NCI-H524 treated with DMSO at 0.1 percent for 48 hours (cell line): ENCODE measurements at regions not wholly inside any gene's neighbourhood (a gene's known extent, or its start where the extent isn't known, plus 50 kb on each side); places are given as distances from the start of the nearest gene placed in this dataset.

Source experiments
- DNase-seq: peaks from one replicate; lab custom pipeline; 2025; lab: John Stamatoyannopoulos, UW

DNA sequence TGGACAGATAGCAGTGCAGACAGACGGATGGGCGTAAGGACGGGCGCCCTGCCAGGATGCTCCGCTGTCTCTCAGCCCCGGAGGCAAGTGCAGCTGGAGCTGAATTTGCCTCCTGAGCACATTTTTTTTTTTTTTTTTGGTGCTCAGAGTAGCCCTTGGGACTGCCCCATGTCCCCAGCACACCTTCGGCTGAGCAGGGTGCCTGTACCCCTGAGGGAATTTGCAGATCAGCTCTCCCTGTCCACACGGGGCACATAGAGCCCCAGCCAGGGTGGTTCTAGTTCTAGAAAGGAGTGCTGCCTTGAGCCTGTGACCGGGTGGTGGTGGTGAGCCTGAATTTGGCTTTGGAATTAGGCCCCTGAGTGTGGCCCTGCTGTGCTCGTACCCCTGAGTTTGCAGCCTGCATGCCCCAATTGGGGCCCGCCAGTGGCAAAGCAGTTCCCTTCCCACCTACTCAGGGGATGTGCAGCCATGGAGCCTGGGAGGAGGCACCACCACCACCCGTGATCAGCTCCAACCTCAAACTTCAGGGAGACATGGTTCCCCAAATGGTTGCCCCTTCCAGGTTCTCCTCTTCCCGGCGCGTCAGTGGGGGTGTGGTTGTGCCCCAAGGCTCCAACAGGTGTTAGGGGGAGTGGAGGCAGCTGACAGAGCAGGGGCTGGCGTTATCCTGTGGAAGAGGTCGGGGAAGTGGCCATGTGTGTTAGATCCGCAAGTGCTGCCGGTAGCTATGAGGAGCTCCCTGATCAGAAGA lies 1232.7 kb downstream of the BRD1 start:
- no peak for DNase-seq

DNA sequence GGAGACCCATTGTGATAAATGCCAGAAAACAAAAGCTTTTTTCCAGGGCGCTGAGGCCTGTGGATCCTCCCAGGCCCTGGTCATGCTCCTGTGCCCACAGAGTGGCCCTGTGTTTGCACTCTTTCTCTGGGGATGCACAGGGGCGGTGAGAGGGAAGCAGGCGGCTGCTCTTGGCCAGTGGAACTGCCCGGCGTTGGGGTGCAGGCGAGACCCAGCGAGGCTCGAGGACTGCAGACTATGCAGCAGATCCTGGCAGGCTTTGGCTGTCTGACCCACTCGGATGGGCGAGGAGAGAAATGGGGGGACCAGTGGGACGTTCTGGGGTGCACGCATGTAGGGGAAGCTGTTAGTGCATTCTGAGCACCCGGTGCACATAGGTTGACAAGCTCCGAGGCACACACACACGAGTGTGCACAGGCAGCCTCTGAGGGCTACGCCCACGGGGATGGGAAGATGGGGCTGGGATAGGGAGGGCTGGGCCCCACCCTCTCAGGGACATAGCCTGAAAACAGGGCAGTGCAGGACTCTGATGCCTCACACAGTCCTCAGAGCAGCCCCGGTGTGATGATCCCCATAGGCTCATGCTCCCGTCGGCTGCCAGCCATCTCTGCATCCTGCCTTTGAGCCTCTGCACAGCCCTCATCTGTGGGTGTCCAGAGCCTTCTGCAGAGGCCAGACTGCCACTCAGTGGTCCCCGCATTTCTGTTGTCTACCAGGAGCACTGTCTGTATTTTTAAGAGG lies 1233.5 kb downstream of the BRD1 start:
- no peak for DNase-seq

DNA sequence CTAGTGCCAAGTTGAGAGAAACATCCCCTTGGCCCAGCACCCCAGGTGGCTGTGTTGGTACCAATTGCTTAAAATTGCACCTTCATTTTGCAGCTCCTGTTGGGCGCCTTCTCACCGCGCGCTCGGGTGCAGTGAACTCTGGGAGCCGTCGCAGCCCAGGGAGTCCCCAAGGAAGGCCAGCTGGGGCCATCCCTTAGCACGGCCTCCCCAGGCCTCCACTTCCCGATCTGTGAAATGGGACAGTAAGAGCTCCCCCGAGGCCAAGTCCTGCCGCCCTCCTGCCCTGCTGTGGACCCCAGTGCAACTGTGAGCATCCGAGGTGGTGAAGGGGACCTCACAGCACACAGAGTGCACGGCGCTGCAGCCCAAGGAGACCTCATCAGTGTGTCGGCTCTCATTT lies 1234.1 kb downstream of the BRD1 start:
- no peak for DNase-seq

DNA sequence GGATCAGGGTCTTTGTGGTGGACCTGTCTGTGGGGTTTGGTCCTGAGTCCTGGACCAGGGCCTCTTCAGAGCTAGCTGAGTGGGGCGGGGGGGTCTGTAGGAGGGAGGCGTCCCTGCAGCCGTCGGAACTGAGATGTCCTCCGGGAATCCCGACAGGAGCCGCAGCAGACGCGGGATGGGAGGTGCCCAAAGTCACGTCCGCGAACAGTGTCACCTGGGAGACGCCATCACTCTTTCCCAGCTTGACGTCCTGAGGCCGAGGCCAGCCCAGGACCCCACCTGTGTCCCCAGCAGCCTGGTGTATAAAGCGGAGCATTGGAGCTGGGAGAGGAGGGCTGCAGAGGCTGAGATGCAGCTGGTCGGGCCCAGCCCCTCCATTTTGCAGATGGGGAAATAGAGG lies 1234.7 kb downstream of the BRD1 start:
- DNase-seq, result no peak

DNA sequence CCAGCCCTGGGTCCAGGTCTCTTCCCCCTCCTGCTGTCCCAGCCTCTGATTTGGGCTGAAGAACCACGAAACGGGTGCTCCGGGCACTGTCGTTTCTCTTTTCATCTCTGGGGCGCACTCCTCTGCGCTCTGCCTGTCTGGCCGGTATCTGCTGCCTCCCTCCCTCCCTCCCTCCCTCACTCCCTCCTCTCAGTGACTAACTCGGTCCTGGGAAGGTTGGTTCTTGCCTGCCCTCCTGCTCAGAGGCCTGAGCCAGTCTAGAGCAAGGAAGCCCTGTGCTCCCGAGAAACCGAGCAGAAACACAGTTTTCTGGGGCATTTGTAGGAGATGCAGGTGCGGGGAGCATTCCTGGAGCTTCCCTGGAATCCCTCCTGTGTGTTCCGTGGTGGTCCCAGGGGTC lies 1235.2 kb downstream of the BRD1 start:
- no peak for DNase-seq

DNA sequence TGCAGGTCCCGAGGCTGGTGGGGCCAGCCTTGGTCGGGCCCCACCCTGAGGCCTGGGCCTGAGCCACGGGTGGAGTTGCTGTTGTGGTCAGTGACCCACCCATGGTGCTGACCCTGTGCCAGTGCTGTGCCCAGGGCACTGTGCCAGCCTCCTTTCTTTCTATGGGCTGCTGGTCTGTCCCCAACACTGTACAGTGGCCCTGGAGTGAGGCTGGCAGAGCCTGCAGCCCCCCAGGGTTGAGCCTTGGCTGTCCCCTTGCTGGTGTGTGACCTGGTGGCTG lies 1235.7 kb downstream of the BRD1 start:
- DNase-seq, result no peak

DNA sequence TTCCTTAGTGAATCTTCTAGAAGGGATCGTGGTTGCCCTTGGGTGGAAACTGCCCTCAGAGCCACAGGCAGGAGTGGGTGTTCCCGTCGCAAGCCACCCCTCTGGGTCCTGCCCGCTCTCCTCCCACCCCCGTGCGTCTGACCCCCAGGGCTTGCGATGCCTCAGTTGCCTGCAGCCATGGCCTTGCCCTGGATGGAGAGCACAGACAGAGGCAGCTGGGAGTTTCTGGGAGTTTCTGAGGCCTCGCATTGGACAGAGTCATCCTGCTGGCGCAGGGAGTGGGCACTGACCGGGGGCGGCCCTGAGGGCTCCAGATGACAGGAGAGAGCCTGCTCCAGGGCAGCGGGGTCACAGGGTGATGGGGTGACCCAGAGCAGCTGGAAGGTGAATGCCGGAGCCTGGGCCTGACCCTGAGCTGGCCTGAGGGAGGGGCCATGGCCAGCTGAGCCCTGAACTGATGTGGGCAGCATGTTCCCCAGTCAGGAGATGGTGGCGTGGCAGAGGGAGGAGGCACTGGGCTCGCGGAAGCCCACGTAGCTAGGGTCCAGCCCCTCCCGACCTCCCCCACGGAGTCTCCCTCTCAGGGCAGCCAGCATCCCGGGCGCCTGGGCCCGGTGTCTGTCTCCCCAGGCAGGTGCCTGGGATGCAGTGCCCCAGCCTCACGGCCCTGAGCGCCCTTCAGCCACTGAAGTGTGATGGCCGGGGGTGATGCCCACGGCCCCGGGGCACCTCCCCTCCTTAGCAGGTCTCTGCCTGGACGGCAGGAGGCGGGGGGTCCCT lies 1236.2 kb downstream of the BRD1 start:
- DNase-seq, result no peak

DNA sequence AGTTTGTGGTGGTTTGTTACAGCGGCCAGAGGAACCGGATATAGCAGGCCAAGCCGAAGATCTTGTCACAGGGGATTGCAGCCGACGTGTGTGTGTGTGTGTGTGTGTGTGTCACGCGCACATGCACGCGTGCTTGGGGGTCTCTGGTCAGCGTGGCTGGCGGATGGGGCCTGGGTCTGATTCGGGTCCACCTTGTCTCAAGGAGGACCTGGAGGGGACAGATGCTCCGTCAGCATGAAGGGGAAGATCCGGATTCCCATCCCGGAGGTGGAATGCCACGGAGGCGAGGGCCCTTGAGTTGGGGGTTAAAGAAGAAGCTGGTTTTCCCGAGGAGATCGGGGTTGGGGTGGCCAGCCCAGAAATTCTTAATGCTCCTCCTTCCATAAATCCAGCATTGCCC lies 1237.8 kb downstream of the BRD1 start:
- DNase-seq, result no peak

DNA sequence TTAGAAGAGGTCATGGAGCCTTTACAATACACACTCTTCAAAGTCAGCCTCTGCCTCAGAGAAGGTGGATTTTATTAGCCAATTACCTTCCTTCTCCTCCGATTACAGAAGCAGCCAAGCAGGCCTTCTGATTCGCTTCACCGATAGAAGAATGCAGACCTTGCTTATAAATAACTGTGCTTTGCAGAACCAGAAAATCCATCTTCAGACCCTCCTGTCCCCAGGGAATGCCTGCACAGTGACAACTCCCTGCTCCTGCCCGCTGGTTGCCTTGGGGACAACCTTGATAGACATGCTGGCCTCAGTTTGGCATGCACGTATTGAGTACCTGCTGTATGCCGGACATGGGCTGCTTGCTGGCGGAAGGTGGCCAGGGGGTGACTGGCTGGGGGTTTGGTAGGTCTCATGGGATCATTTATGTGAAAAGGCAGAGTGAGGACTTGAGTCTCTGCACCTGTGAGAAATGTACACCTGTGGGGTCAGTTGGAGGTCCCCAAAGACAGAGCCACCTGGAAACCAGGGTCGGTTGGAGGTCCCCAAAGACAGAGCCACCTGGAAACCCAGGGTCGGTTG lies 1238.7 kb downstream of the BRD1 start:
- DNase-seq, result no peak

DNA sequence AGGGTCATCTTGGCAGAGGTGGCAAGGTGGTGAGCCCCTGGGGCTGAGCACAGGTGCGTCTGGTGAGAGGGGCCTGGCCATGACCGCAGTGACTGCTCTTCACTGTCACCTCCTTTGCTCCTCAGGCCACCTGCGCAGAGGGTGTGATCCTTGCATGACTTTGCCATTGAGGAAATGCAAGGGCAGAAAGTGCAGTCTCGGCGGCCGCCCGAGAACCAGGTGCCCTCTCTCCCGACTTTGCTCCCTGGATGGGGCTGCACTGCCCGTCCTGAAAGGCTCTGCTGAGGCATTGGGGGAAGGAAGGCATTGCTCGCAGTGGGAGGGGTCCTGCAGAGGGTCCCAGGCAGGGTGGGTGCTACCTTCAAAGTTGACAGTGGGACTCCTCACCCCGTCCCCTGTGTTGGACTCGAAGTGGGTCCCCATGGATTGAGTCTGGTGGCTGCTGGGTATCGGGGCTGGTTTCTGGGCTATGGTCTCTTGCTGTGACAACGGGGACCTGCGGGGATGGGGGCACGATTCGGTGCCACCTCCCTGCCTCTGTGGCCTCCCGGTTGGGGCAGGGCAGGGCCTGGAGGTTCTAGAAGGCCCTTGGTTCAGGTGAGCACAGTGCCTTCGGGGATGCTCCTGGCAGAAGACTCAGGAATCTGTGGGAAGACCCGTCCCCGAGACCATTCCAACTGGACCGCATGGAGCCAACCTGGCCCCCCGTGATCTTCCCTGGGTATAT lies 1239.4 kb downstream of the BRD1 start:
- no peak for DNase-seq

DNA sequence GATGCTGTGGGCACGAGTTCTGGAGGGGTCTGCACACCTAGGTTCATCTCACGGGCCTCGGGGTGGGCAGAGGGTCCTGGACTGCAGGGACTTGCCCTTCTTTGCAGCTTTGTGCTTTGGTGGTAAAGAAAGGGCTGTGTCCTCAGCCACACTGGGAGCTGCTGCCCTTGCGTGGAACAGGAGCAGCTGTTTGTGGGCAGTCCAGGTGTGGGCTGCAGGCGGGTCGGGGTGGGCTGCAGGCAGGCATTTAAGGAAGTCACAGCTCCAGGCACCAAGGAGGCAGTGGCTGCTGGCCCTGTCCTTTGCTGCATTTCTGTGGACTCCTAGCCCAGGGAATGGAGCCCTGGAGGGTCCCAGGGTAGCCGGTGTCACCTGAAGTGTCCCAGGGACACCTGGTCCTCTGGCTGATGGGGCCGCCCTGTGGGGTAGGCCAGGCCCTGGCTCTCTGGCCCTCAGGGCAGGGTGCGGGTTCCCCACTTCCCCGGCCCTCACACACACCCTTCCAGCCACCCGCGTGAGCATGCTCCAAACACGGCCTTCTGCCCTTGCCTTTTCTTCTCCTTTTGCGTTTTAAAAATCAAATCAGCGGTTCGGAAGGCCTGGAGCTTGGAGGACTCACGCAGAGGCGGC lies 1240.3 kb downstream of the BRD1 start:
- no peak for DNase-seq

DNA sequence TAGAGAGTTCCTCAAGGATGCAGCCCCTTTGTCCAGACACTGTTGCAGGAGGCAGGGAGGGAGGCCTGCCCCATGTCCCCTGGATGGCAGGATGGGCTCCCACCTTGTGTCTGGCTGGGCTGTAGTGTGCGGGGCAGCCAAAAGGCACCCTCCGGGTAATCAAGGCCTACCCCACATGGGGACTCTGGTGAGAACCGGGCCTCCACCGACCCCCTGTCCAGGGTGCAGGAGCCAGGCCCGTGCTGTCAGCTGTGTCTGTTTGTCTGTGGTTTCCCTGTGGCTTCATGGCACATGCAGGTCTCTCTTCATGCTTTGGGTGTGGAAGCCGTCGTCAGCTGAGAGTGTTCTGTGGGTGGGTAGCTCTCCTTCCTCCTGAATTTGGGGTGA lies 1240.9 kb downstream of the BRD1 start:
- no peak for DNase-seq

DNA sequence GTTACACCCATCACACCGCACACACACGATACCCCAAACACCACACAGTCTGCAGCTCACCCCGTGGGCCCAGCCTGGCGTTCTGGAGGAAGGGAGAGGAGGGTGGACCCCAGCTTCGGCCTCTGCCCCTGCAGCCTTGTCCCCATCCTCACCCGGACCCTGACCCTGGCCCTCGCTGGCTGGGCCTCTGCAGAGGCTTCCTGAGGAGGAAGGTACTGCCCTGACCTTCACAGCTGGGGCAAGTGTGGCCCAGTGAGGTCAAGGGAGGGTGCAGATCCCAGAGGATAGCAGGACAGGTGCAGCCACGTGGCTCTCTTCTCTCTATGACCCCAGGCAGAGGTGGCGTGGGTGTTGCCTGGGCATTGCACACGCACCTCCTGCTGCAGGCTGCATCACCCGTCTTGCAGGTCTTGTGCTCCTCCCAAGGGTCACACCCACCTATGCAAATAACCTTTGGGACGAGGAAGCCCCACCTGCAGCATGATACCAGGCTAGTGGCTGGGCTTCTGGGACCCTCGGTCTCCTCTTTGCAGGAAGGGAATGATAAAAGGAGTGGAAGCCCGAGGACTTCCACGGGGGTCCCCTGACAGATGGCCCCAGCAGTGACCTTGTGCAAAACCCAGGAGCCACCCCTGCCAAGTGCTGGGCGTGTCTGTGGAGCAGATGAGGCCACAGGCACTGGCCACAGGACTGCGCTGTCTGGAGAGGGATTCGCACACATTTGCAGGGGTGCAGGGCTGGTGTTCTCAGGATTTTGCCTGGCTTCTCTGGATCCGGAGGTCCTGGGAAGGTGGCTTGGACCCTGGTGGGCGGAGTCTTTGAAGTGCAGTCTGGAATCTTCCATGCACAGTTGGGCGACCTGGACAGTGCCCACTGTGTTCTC lies 1241.5 kb downstream of the BRD1 start:
- no peak for DNase-seq

DNA sequence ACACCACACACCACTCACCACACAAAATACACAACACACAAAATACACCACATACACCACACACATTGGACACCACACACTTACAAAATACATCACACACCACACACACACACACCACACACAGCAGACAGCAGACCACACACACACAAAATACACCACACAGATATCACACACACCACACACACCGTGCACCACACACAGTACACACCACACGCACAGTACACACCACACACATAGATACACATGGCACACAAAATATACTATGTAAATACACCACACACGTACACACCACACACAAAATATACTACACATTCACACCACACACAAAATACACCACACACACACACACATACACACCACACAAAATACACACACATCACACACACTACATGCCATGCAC lies 1243.5 kb downstream of the BRD1 start:
- no peak for DNase-seq

DNA sequence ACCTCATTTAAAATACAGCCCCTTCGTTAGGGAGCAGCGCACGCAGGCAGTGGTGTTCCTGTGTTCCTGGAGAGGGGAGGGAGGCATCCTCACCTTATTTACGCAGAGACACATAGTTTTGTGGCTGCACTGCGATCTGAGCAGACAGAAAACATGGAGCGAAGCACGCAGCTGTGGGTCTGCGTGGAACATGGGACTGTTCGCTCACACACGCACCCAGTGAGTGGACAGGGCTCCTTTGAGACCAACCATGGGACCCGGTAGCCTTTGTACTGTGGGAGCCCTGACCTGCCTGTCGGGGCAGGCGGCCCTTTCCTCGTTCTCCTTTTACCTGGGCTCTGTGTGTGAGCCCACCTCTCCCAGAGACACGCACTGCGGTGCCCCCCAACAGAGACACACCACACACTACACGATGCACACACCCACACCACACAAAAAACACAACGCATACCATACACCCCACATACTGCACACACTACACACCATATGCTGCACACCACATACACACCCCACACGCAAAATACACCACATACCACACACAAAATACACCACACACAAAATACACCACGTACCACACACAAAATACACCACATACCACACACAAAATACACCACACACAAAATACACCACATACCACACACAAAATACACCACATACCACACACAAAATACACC lies 1245.7 kb downstream of the BRD1 start:
- no peak for DNase-seq

DNA sequence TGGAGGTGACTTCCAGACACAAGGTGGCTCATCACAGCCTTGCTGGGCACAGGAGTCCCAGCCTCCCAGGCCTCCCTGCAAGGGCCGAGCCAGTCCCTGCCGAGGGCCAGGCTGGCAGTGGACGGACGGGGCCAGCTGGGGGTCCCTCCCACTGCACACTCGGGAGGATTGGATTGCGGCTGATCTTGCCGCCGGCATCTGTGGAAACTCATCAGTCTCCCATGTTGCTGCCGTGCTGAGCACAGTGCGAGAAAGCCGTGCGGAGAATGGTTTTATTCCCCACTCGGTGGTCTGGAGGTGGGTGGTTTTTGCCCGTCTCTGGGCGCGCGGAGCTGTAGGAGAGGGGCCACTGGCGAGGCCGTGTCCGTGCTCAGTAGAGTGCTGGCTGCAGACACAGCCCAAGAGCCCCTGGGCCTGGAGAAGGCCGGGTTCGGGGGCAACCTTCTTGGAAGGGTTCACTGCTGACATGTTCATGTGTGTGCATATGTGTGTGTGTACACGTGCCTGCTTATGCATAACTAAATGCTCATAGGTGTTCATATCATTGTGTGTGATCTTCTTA lies 1246.4 kb downstream of the BRD1 start:
- no peak for DNase-seq

DNA sequence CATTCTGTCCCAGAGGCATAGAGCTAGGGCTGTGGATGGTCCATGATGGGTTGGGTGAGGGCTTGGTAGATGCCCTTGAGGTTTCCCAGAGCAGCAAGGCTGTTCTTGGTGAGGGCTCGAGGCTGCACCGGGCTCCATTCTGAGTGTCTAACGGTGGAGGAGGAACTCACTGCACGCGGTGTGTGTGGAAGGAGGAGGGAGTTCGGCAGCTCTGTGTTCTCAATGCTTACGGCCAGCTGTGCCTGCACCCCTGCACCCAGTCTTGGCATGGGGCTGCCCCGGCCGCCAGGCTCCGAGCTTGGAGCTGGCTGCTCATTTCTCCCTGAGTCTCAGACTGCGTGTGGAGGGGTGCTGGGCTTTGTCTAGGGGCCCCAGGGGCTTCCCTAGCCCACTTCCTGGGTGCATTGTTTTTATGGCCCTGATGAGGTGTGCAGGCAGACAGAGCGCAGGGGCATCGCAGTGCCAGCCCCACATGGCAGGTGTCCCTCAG lies 1247.1 kb downstream of the BRD1 start:
- no peak for DNase-seq

DNA sequence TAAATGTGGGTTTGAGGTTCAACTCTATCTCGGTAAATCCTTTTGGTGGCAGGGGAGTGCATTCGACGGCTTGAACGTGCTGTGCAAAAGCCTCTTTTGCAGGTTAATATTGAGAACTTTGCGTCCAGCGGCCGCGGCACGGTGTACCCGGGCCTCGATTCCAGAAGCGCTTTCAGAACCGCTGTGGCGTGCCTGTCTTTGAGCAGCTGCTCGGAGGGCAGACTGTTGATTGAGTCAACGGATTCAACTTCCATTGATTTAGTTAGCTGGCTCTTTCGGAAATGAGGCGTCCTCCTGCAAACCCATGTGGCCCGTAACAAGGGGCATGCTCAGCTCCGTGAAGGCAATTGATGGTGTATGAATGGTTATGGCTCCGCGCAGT lies 1247.8 kb downstream of the BRD1 start:
- no peak for DNase-seq

DNA sequence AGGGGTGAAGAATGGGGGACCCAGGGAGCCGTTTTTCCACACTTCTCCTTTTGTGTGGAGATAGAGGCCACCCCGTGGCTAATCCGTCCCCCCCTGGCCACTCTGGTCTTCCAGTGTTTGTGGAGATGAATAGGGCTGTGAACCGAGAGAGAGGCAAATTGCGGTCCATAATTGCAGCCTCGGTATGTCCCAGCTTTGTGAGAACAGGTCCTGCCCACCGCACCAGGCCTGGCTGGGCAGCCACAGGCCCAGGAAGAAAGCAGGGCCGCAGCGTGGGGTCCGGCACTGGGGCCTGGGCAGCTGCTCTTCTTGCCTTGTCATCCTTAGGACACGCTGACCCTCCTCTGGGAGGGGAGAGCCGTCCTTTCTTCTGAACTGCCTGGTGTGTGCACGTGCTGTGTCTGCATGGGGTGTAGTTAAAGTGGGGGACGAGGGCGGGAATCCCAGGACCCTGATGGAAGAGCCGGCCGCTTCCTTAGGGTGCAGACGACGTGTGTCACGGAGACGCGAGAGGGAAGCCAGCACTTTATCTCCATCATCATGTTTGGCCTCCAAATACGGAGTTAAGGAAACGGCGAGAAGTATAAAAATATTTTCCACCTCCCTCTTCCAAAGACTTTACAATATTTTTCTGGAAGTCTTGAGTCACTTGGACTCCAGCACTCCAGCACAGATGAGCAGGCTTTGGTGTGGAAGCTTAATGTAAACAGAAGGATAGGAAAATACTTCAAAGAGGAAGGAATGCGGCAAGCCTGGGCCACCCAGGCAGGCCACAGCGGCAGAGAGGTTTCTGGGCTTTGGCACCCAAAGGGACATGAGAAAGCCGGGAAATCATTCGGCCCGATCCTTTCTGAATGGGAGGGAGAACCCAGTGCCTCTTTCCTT lies 1248.4 kb downstream of the BRD1 start:
- DNase-seq, result no peak
